ENCODE measurements at regions not wholly inside any gene's neighbourhood (a gene's known extent, or its start where the extent isn't known, plus 50 kb on each side); places are given as distances from the start of the nearest gene placed in this dataset.
A peak's percentile ranks its signal among the peaks of the same experiment; 100 is the strongest.

GRCh38 chr11:41578421-41579051 is 119.1 kb upstream of the LRRC4C start:
- H3K9me3 ChIP-seq (ENCODE audit: severe bottlenecking) = no peaks in the 10 kb centered on the region
- H3K27me3 ChIP-seq (ENCODE audit: insufficient read depth, poor library complexity, severe bottlenecking) = no peaks in the 10 kb centered on the region
- H3K4me3 ChIP-seq (ENCODE audit: severe bottlenecking) = no peak overlapping the region
- no peaks in the 10 kb centered on the region for H3K36me3 ChIP-seq (ENCODE audit: low read depth)
- H3K4me1 ChIP-seq (ENCODE audit: insufficient read depth, poor library complexity, severe bottlenecking) = no peaks in the 10 kb centered on the region
- no peak overlapping the region for H3K27ac ChIP-seq (ENCODE audit: poor library complexity, severe bottlenecking)
- ATAC-seq (ENCODE audit: low read depth) = peak; percentile 48; the same call in 1 of the 3 replicates
- no peak for TF ChIP-seq CTCF (IDR thresholded peaks at IDR 0.05; ENCODE audit: poor library complexity, severe bottlenecking)
- DNase-seq (ENCODE audit: low spot score) = no peak

DNA sequence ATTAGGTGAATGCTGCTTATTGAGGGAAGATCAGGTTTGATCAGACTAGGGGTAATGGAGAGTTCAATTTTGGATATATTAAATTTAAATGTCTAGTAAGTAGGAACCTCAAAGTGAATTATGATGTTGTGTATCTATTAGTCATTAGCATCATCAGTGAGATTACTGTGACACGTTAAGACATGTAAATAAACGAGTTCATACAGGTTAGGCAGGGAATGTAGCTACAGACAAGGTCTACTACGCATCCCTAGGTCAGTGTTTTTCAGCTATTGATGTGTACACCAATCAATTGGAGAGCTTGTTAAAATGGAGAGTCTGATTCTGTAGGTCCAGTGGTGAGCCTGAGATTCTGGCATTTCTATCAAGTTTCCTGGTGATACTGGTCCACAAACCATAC is 120.1 kb upstream of the LRRC4C start:
- Histone ChIP-seq H3K27ac (ENCODE audit: poor library complexity, severe bottlenecking) (no peak overlapping the region), H3K4me1 (ENCODE audit: insufficient read depth, poor library complexity, severe bottlenecking) (no peaks in the 10 kb centered on the region), H3K4me3 (ENCODE audit: severe bottlenecking) (no peak overlapping the region), H3K36me3 (ENCODE audit: low read depth) (no peaks in the 10 kb centered on the region), H3K27me3 (ENCODE audit: insufficient read depth, poor library complexity, severe bottlenecking) (no peaks in the 10 kb centered on the region), H3K9me3 (ENCODE audit: severe bottlenecking) (no peaks in the 10 kb centered on the region)
- TF ChIP-seq CTCF (IDR thresholded peaks at IDR 0.05; ENCODE audit: poor library complexity, severe bottlenecking) = no peak
- DNase-seq (ENCODE audit: low spot score) (no peak), ATAC-seq (ENCODE audit: low read depth) (no peak)

GRCh38 chr11:41609511-41609910 is 150.1 kb upstream of the LRRC4C start:
- H3K9me3 ChIP-seq (ENCODE audit: severe bottlenecking) = no peaks in the 10 kb centered on the region
- H3K4me3 ChIP-seq (ENCODE audit: severe bottlenecking) = no peak overlapping the region
- H3K36me3 ChIP-seq (ENCODE audit: low read depth) = no peaks in the 10 kb centered on the region
- no peaks in the 10 kb centered on the region for H3K27me3 ChIP-seq (ENCODE audit: insufficient read depth, poor library complexity, severe bottlenecking)
- H3K27ac ChIP-seq (ENCODE audit: poor library complexity, severe bottlenecking) = no peak overlapping the region
- no peak for TF ChIP-seq CTCF (IDR thresholded peaks at IDR 0.05; ENCODE audit: poor library complexity, severe bottlenecking)
- no peak for ATAC-seq (ENCODE audit: low read depth)
- H3K4me1 ChIP-seq (ENCODE audit: insufficient read depth, poor library complexity, severe bottlenecking) = no peaks in the 10 kb centered on the region
- no peak for DNase-seq (ENCODE audit: low spot score)

- Histone ChIP-seq H3K27ac (ENCODE audit: poor library complexity, severe bottlenecking) (no peak overlapping the region), H3K27me3 (ENCODE audit: insufficient read depth, poor library complexity, severe bottlenecking) (no peaks in the 10 kb centered on the region), H3K9me3 (ENCODE audit: severe bottlenecking) (peaks cover 2% of the 10 kb centered on the region), H3K4me1 (ENCODE audit: insufficient read depth, poor library complexity, severe bottlenecking) (no peaks in the 10 kb centered on the region), H3K36me3 (ENCODE audit: low read depth) (no peaks in the 10 kb centered on the region), H3K4me3 (ENCODE audit: severe bottlenecking) (no peak overlapping the region)
- ATAC-seq (ENCODE audit: low read depth) (no peak), DNase-seq (ENCODE audit: low spot score) (no peak)
- peak; percentile 44 for TF ChIP-seq CTCF (IDR thresholded peaks at IDR 0.05; ENCODE audit: poor library complexity, severe bottlenecking)
Measured at GRCh38 chr11:41612415-41612814, 153.0 kb upstream of the LRRC4C start.

- DNase-seq (ENCODE audit: low spot score) (no peak), ATAC-seq (ENCODE audit: low read depth) (no peak)
- H3K4me1 ChIP-seq (ENCODE audit: insufficient read depth, poor library complexity, severe bottlenecking) = no peaks in the 10 kb centered on the region
- H3K27ac ChIP-seq (ENCODE audit: poor library complexity, severe bottlenecking) = no peak overlapping the region
- no peak overlapping the region for H3K4me3 ChIP-seq (ENCODE audit: severe bottlenecking)
- peaks cover 2% of the 10 kb centered on the region for H3K9me3 ChIP-seq (ENCODE audit: severe bottlenecking)
- H3K36me3 ChIP-seq (ENCODE audit: low read depth) = no peaks in the 10 kb centered on the region
- TF ChIP-seq CTCF (IDR thresholded peaks at IDR 0.05; ENCODE audit: poor library complexity, severe bottlenecking) = no peak
- H3K27me3 ChIP-seq (ENCODE audit: insufficient read depth, poor library complexity, severe bottlenecking) = no peaks in the 10 kb centered on the region
Measured at GRCh38 chr11:41613326-41613725, 153.9 kb upstream of the LRRC4C start.
